Endothelial cell of umbilical vein (primary cell): ENCODE measurements at regions not wholly inside any gene's neighbourhood (a gene's known extent, or its start where the extent isn't known, plus 50 kb on each side); places are given as distances from the start of the nearest gene placed in this dataset.

Experiments
- BruUV-seq: library from RNA; stranded (reverse); fragments of 400-500 nt; replicated peaks from 2 replicates; lab custom pipeline; 2021; lab: Mats Ljungman, UMichigan
- CTCF ChIA-PET: fragments of 300-600, 350-600 bp; sonication (Branson Sonifier 250); formaldehyde crosslinking; loops from one replicate; lab custom pipeline; 2021; ENCODE audit warnings: antibody characterized with exemption, inconsistent platforms; lab: Charles Lee
- POLR2A ChIA-PET: fragments of 300-600, 350-600 bp; sonication (Branson Sonifier 250); formaldehyde crosslinking; loops from one replicate; lab custom pipeline; 2021; ENCODE audit warnings: antibody characterized with exemption, inconsistent platforms; lab: Charles Lee
- DNase-seq: peaks from one replicate; pipeline ENCODE4 v3.0.0-alpha.2; 2011; ENCODE audit warnings: low read depth, low spot score
- FAIRE-seq: peaks from 2 replicates; lab custom pipeline; 2011; peaks lifted over from hg19 to GRCh38; lab: Jason Lieb, UNC
- H2AFZ ChIP-seq: 2 replicates; pipeline ENCODE4 v1.6.0; 2012; ENCODE audit warnings: low read depth, low read length, control low read depth, inconsistent platforms
- H3K27ac ChIP-seq: 2 replicates; pipeline ENCODE4 v1.5.1; 2011; ENCODE audit warnings: low read depth, mild to moderate bottlenecking, control low read depth, low read length, moderate library complexity; ENCODE audit not compliant: insufficient read depth
- H3K27me3 ChIP-seq, 2 experiments: 2 replicates each; pipeline versions ENCODE4 v1.6.0 to v1.6.1; 2011; ENCODE audit warnings: low read length in 2 of 2, mixed read lengths in 1 of 2; ENCODE audit not compliant: control insufficient read depth in 2 of 2, insufficient read depth in 2 of 2
- H3K36me3 ChIP-seq, 2 experiments: 2 replicates in 1 of 2; 3 replicates in 1 of 2; pipeline ENCODE4 v1.5.1; 2011; ENCODE audit warnings: low read length in 2 of 2, mild to moderate bottlenecking in 1 of 2, moderate library complexity in 1 of 2; ENCODE audit not compliant: control insufficient read depth in 2 of 2, insufficient read depth in 2 of 2; ENCODE audit errors: extremely low read depth in 1 of 2
- H3K4me1 ChIP-seq: 3 replicates; pipeline ENCODE4 v1.5.1; 2011; ENCODE audit warnings: mild to moderate bottlenecking, low read length; ENCODE audit not compliant: control insufficient read depth, insufficient read depth; ENCODE audit errors: extremely low read depth
- H3K4me2 ChIP-seq: 2 replicates; pipeline ENCODE4 v1.6.1; 2011; ENCODE audit warnings: low read length, control low read depth, mixed read lengths; ENCODE audit not compliant: insufficient read depth
- H3K4me3 ChIP-seq, 3 experiments: fragments of 200-600 bp in 1 of 3; sonication (generic), shearing (Covaris generic) in 1 of 3; replicated peaks in 1 of 3; 2 replicates each; pipeline ENCODE4 v1.5.1; 2011 to 2016; ENCODE audit warnings: control low read depth in 3 of 3, low read length in 3 of 3, mild to moderate bottlenecking in 2 of 3, inconsistent platforms in 1 of 3, low read depth in 1 of 3, moderate library complexity in 1 of 3; ENCODE audit not compliant: insufficient read depth in 1 of 3
- H3K79me2 ChIP-seq: 2 replicates; pipeline ENCODE4 v1.6.0; 2012; ENCODE audit warnings: low read length, inconsistent platforms; ENCODE audit not compliant: control insufficient read depth, insufficient read depth
- H3K9ac ChIP-seq: replicated peaks from 2 replicates; pipeline ENCODE3; 2011; ENCODE audit warnings: low read length, control low read depth; ENCODE audit not compliant: insufficient read depth; ENCODE audit errors: extremely low read depth
- H3K9me1 ChIP-seq: replicated peaks from 3 replicates; pipeline ENCODE4 v1.6.0; 2011; ENCODE audit warnings: mild to moderate bottlenecking, low read length; ENCODE audit not compliant: control insufficient read depth, insufficient read depth; ENCODE audit errors: extremely low read depth
- H3K9me3 ChIP-seq: replicated peaks from 2 replicates; pipeline ENCODE4 v1.5.1; 2012; ENCODE audit warnings: low read length, inconsistent platforms; ENCODE audit not compliant: control insufficient read depth, insufficient read depth
- H4K20me1 ChIP-seq: replicated peaks from 2 replicates; pipeline ENCODE3; 2011; ENCODE audit warnings: mild to moderate bottlenecking, low read length; ENCODE audit not compliant: control insufficient read depth, insufficient read depth; ENCODE audit errors: extremely low read depth
- EZH2 ChIP-seq: IDR thresholded peaks from 2 replicates; pipeline ENCODE4 v1.6.1; 2012; ENCODE audit warnings: borderline replicate concordance, low read depth, mild to moderate bottlenecking, moderate library complexity, low read length, inconsistent platforms; ENCODE audit not compliant: severe bottlenecking
- FOS ChIP-seq: IDR thresholded peaks from 2 replicates; pipeline ENCODE4 v1.6.1; 2011; ENCODE audit warnings: mild to moderate bottlenecking, low read length, moderate library complexity, borderline replicate concordance; ENCODE audit not compliant: insufficient read depth
- JUN ChIP-seq: IDR thresholded peaks from 2 replicates; pipeline ENCODE4 v1.6.1; 2011; ENCODE audit warnings: borderline replicate concordance, low read depth; ENCODE audit not compliant: insufficient read length, insufficient read depth
- MYC ChIP-seq: IDR thresholded peaks from one replicate; pipeline ENCODE4 v1.6.1; 2011; ENCODE audit warnings: mild to moderate bottlenecking, low read depth, low read length
- POLR2A ChIP-seq: IDR thresholded peaks from 2 replicates; pipeline ENCODE4 v1.6.1; 2012; ENCODE audit warnings: low read depth, mild to moderate bottlenecking, control low read depth, low read length
- POLR2AphosphoS5 ChIP-seq: IDR thresholded peaks from 2 replicates; pipeline ENCODE4 v1.6.1; 2012; ENCODE audit warnings: low read depth, mild to moderate bottlenecking, control low read depth, low read length, moderate library complexity; ENCODE audit not compliant: insufficient read depth
- dilution Hi-C: fragments of 300-500 bp; cut with MboI; formaldehyde crosslinking; loops from one replicate; pipeline ENCODE4 v1.15.0; 2019; ENCODE audit warnings: low sequenced_read_pairs; ENCODE audit not compliant: extremely low pct_ligation_motif_present
- intact Hi-C: fragments of 100-400 bp; cut with micrococcal nuclease; formaldehyde crosslinking; loops from one replicate; pipeline ENCODE4 v1.10.0; 2022
- TF ChIP-seq, protein P1 (sequence below): IDR thresholded peaks from 2 replicates; pipeline ENCODE4 v1.6.1; 2011; ENCODE audit not compliant: insufficient read depth, insufficient read length

DNA sequence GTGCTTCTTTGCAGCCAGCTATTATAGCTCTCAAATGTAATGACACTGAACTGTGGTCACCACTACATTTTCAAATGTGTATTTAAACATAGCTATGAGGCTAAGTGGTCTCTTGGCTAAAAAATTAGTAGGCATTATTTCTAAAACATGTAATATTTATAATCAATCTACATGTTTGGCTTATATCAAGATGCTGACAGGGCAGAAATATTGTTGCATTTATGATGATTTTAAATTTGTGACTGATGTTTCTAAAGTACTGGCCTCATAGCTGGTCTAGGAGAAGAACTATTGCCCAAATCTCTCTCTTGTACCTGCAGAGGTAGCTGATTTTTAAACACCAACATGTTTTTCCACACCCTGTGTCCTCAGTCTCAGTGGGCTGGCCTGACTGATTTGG lies 298.2 kb downstream of the PAX1 start:
- ChIA-PET CTCF (no interaction called here), POLR2A (no interaction called here)
- H4K20me1 ChIP-seq = no peaks in the 10 kb centered on the region
- no peak for FAIRE-seq
- TF ChIP-seq FOS = no peak
- TF ChIP-seq JUN = no peak
- no peak for TF ChIP-seq POLR2A
- TF ChIP-seq MYC = no peak
- TF ChIP-seq EZH2 = no peak
- TF ChIP-seq, protein P1, sequence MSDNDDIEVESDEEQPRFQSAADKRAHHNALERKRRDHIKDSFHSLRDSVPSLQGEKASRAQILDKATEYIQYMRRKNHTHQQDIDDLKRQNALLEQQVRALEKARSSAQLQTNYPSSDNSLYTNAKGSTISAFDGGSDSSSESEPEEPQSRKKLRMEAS = no peak
- no peak for TF ChIP-seq POLR2AphosphoS5
- no peaks in the 10 kb centered on the region for H3K36me3 ChIP-seq
- dilution Hi-C loops = no loop called here
- no peak overlapping the region for H3K4me2 ChIP-seq
- H3K4me3 ChIP-seq = no peak overlapping the region
- no peak overlapping the region for H3K27ac ChIP-seq
- H3K9ac ChIP-seq = no peak overlapping the region
- H3K4me1 ChIP-seq = no peaks in the 10 kb centered on the region
- H3K9me1 ChIP-seq = no peaks in the 10 kb centered on the region
- H3K27me3 ChIP-seq = no peaks in the 10 kb centered on the region
- H2AFZ ChIP-seq = no peak overlapping the region
- no TSS peak for BruUV-seq
- peaks cover 4% of the 10 kb centered on the region for H3K9me3 ChIP-seq
- intact Hi-C loops = no loop called here
- DNase-seq = no peak
- H3K79me2 ChIP-seq = no peaks in the 10 kb centered on the region

DNA sequence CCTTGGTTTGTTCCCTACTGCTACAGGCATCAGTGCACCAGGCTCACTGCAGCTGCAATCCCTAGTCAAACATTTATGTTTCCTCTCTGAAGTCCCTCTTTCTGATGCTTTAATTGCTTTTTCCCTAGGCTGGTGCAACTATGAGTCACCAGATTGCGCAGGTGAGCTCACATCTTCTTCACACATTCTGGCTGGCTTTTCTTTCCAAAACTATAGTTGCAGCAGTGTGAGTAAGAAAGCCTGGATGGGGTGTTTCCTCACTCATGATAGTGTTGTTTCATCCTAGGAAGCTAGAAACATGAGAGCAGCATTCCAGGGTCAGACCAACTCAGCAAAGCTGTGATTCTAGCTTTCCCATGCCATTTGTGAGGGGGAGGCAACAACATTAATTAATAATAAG lies 296.4 kb downstream of the PAX1 start:
- DNase-seq = no peak

More for the DNA sequence above, 296.4 kb downstream of the PAX1 start:
- peaks cover 4% of the 10 kb centered on the region for H3K9me3 ChIP-seq
- FAIRE-seq = no peak
- dilution Hi-C loops (no loop called here), intact Hi-C loops (no loop called here)
- H3K4me3 ChIP-seq = no peak overlapping the region
- H3K27ac ChIP-seq = no peak overlapping the region
- H3K27me3 ChIP-seq = no peaks in the 10 kb centered on the region
- no peak overlapping the region for H3K9ac ChIP-seq
- H3K4me2 ChIP-seq = no peak overlapping the region
- no peaks in the 10 kb centered on the region for H3K36me3 ChIP-seq
- no peaks in the 10 kb centered on the region for H3K4me1 ChIP-seq
- no peaks in the 10 kb centered on the region for H3K9me1 ChIP-seq
- H2AFZ ChIP-seq = no peak overlapping the region
- ChIA-PET CTCF (no interaction called here), POLR2A (no interaction called here)
- no peaks in the 10 kb centered on the region for H3K79me2 ChIP-seq
- no peaks in the 10 kb centered on the region for H4K20me1 ChIP-seq
- TF ChIP-seq EZH2 = no peak
- no peak for TF ChIP-seq FOS
- peak; percentile 9 for TF ChIP-seq JUN
- BruUV-seq = no TSS peak
